Osteoblast (primary cell): ENCODE measurements at regions not wholly inside any gene's neighbourhood (a gene's known extent, or its start where the extent isn't known, plus 50 kb on each side); places are given as distances from the start of the nearest gene placed in this dataset.

Experiments
- DNase-seq: peaks from one replicate; pipeline ENCODE4 v3.0.0; 2011; ENCODE audit warnings: low spot score, mixed read lengths; ENCODE audit not compliant: insufficient read length; ENCODE audit errors: missing footprints
- H2AFZ ChIP-seq: 2 replicates; pipeline ENCODE4 v1.6.0; 2011; ENCODE audit warnings: mild to moderate bottlenecking, low read length
- H3K27ac ChIP-seq: 2 replicates; pipeline ENCODE4 v1.5.1; 2011; ENCODE audit warnings: mild to moderate bottlenecking, low read depth, low read length, moderate library complexity
- H3K27me3 ChIP-seq: 2 replicates; pipeline ENCODE4 v1.6.0; 2012; ENCODE audit warnings: mild to moderate bottlenecking, control low read depth, inconsistent platforms, low read length, moderate library complexity; ENCODE audit not compliant: insufficient read depth
- H3K36me3 ChIP-seq: 2 replicates; pipeline ENCODE4 v1.5.1; 2011; ENCODE audit warnings: mild to moderate bottlenecking, low read length, control low read depth, moderate library complexity; ENCODE audit not compliant: insufficient read depth
- H3K4me1 ChIP-seq: 2 replicates; pipeline ENCODE4 v1.5.1; 2011; ENCODE audit warnings: mild to moderate bottlenecking, low read length, control low read depth, moderate library complexity; ENCODE audit not compliant: insufficient read depth
- H3K4me2 ChIP-seq: 2 replicates; pipeline ENCODE4 v1.6.0; 2011; ENCODE audit warnings: mild to moderate bottlenecking, low read length; ENCODE audit not compliant: insufficient read depth
- H3K4me3 ChIP-seq: fragments of 200-600 bp; sonication (generic); 3 replicates; pipeline ENCODE4 v1.5.1; 2012; ENCODE audit warnings: mild to moderate bottlenecking, low read length, inconsistent platforms; ENCODE audit not compliant: insufficient read depth
- H3K79me2 ChIP-seq: 2 replicates; pipeline ENCODE4 v1.6.0; 2012; ENCODE audit warnings: mild to moderate bottlenecking, low read length, control low read depth, inconsistent platforms; ENCODE audit not compliant: insufficient read depth
- H3K9me3 ChIP-seq: 2 replicates; pipeline ENCODE4 v1.5.1; 2011; ENCODE audit warnings: low read depth, low read length, control low read depth
- H4K20me1 ChIP-seq: 2 replicates; pipeline ENCODE4 v1.6.0; 2012; ENCODE audit warnings: mild to moderate bottlenecking, low read length, control low read depth; ENCODE audit not compliant: insufficient read depth
- CTCF ChIP-seq: IDR thresholded peaks from 2 replicates; pipeline ENCODE4 v1.5.1; 2011; ENCODE audit warnings: mild to moderate bottlenecking, low read depth, low read length, moderate library complexity; ENCODE audit errors: extremely low read depth

GRCh38 chr19:46927106-46927505 lies 66.3 kb downstream of the ARHGAP35 start:
- H3K27ac ChIP-seq, result peak overlapping the region; percentile 92
- TF ChIP-seq CTCF, result no peak

GRCh38 chr19:46927893-46928292 lies 67.1 kb downstream of the ARHGAP35 start:
- no peak overlapping the region for H2AFZ ChIP-seq
- peaks cover 86% of the 10 kb centered on the region for H3K79me2 ChIP-seq
- peaks cover 70% of the 10 kb centered on the region for H3K4me1 ChIP-seq
- H3K36me3 ChIP-seq, result no peaks in the 10 kb centered on the region
- H3K4me3 ChIP-seq, result no peak overlapping the region
- DNase-seq, result no peak
- H3K27ac ChIP-seq, result peak overlapping the region; percentile 92
- no peaks in the 10 kb centered on the region for H3K27me3 ChIP-seq
- peaks cover 14% of the 10 kb centered on the region for H4K20me1 ChIP-seq
- no peaks in the 10 kb centered on the region for H3K9me3 ChIP-seq
- no peak for TF ChIP-seq CTCF
- H3K4me2 ChIP-seq, result no peak overlapping the region

More at GRCh38 chr19:46927106-46927505, 66.3 kb downstream of the ARHGAP35 start:
- no peaks in the 10 kb centered on the region for H3K9me3 ChIP-seq
- no peaks in the 10 kb centered on the region for H3K27me3 ChIP-seq
- peaks cover 62% of the 10 kb centered on the region for H3K4me1 ChIP-seq
- DNase-seq, result no peak
- H2AFZ ChIP-seq, result no peak overlapping the region
- H3K36me3 ChIP-seq, result peaks cover 5% of the 10 kb centered on the region
- peaks cover 94% of the 10 kb centered on the region for H3K79me2 ChIP-seq
- peaks cover 14% of the 10 kb centered on the region for H4K20me1 ChIP-seq
- H3K4me2 ChIP-seq, result peak overlapping the region; percentile 0
- H3K4me3 ChIP-seq, result no peak overlapping the region

- Histone ChIP-seq H3K4me3 (no peak overlapping the region), H4K20me1 (peaks cover 14% of the 10 kb centered on the region), H3K27ac (peak overlapping the region; percentile 38), H3K79me2 (peaks cover 86% of the 10 kb centered on the region), H3K36me3 (no peaks in the 10 kb centered on the region), H3K4me2 (no peak overlapping the region), H2AFZ (no peak overlapping the region), H3K9me3 (no peaks in the 10 kb centered on the region), H3K4me1 (peaks cover 79% of the 10 kb centered on the region), H3K27me3 (no peaks in the 10 kb centered on the region)
- peak; percentile 41 for TF ChIP-seq CTCF
- no peak for DNase-seq
Measured at GRCh38 chr19:46928951-46929350, 68.2 kb downstream of the ARHGAP35 start.

GRCh38 chr19:46931202-46931601 lies 70.4 kb downstream of the ARHGAP35 start:
- H3K27me3 ChIP-seq, result no peaks in the 10 kb centered on the region
- H3K36me3 ChIP-seq, result no peaks in the 10 kb centered on the region
- no peak overlapping the region for H3K4me3 ChIP-seq
- TF ChIP-seq CTCF, result no peak
- H3K4me1 ChIP-seq, result peaks cover 57% of the 10 kb centered on the region
- H3K4me2 ChIP-seq, result peak overlapping the region; percentile 62
- H2AFZ ChIP-seq, result no peak overlapping the region
- no peak for DNase-seq
- H3K27ac ChIP-seq, result peak overlapping the region; percentile 92
- peaks cover 82% of the 10 kb centered on the region for H3K79me2 ChIP-seq
- peaks cover 5% of the 10 kb centered on the region for H4K20me1 ChIP-seq
- H3K9me3 ChIP-seq, result no peaks in the 10 kb centered on the region
